SK-N-SH (cell line): ENCODE measurements at regions not wholly inside any gene's neighbourhood (a gene's known extent, or its start where the extent isn't known, plus 50 kb on each side); places are given as distances from the start of the nearest gene placed in this dataset.

Experiments
- CTCF ChIA-PET: fragments of 300-600, 350-600 bp; formaldehyde crosslinking; extraction: SDS; loops from one replicate; lab custom pipeline; 2021; lab: Yijun Ruan, JAX
- POLR2A ChIA-PET: fragments of 350-600 bp; sonication (Branson Sonifier 250); formaldehyde crosslinking; extraction: SDS; loops from one replicate; lab custom pipeline; 2020; ENCODE audit warnings: antibody characterized with exemption, inconsistent platforms; lab: Yijun Ruan, JAX
- DNase-seq: peaks from one replicate; pipeline ENCODE4 v3.0.0; 2012
- H2AFZ ChIP-seq: fragments of 200-600 bp; sonication (generic); 2 replicates; pipeline ENCODE4 v1.8.1; 2016; ENCODE audit warnings: antibody characterized with exemption, mild to moderate bottlenecking, low read depth
- H3F3A ChIP-seq: fragments of 200-600 bp; sonication (generic); replicated peaks from 2 replicates; pipeline ENCODE3; 2016; ENCODE audit warnings: antibody characterized with exemption, mild to moderate bottlenecking; ENCODE audit not compliant: insufficient read depth
- H3K27ac ChIP-seq, 2 experiments: fragments of 200-500 bp in 1 of 2; fragments of 200-600 bp in 1 of 2; sonication (Bioruptor generic) in 1 of 2; sonication (generic), shearing (Covaris generic) in 1 of 2; 2 replicates each; pipeline versions ENCODE4 v1.5.1 to v1.6.1; 2014 to 2016; ENCODE audit warnings: low read depth in 2 of 2, inconsistent platforms in 1 of 2, low read length in 1 of 2, mild to moderate bottlenecking in 1 of 2, mixed read lengths in 1 of 2
- H3K27me3 ChIP-seq: fragments of 200-600 bp; sonication (generic), shearing (Covaris generic); 2 replicates; pipeline ENCODE4 v1.6.1; 2016; ENCODE audit warnings: mixed run types; ENCODE audit not compliant: insufficient read depth
- H3K36me3 ChIP-seq, 2 experiments: fragments of 200-500 bp in 1 of 2; fragments of 200-600 bp in 1 of 2; sonication (Bioruptor generic) in 1 of 2; sonication (generic) in 1 of 2; replicated peaks in 1 of 2; 2 replicates each; pipeline versions ENCODE3 to v1.5.1; 2014 to 2016; ENCODE audit warnings: low read length in 1 of 2, mild to moderate bottlenecking in 1 of 2; ENCODE audit not compliant: insufficient read depth in 2 of 2, control insufficient read depth in 1 of 2
- H3K4me1 ChIP-seq, 2 experiments: fragments of 200-500 bp in 1 of 2; fragments of 200-600 bp in 1 of 2; sonication (Bioruptor generic) in 1 of 2; sonication (generic), shearing (Covaris generic) in 1 of 2; 2 replicates each; pipeline versions ENCODE4 v1.5.1 to v1.6.1; 2014 to 2016; ENCODE audit warnings: low read depth in 1 of 2, low read length in 1 of 2, mixed run types in 1 of 2; ENCODE audit not compliant: insufficient read depth in 2 of 2, control insufficient read depth in 1 of 2
- H3K4me2 ChIP-seq: fragments of 200-600 bp; sonication (generic), shearing (Covaris generic); 2 replicates; pipeline ENCODE4 v1.6.1; 2017; ENCODE audit warnings: mixed run types
- H3K4me3 ChIP-seq, 2 experiments: fragments of 200-500 bp in 1 of 2; fragments of 200-600 bp in 1 of 2; sonication (Bioruptor generic) in 1 of 2; sonication (generic), shearing (Covaris generic) in 1 of 2; 2 replicates each; pipeline versions ENCODE4 v1.5.1 to v1.8.1; 2014 to 2016; ENCODE audit warnings: low read depth in 2 of 2, inconsistent platforms in 1 of 2, low read length in 1 of 2, mild to moderate bottlenecking in 1 of 2, mixed read lengths in 1 of 2, moderate library complexity in 1 of 2
- H3K79me2 ChIP-seq: fragments of 200-600 bp; sonication (generic); 2 replicates; pipeline ENCODE4 v1.8.1; 2017; ENCODE audit warnings: mild to moderate bottlenecking; ENCODE audit not compliant: insufficient read depth
- H3K9ac ChIP-seq: fragments of 200-600 bp; sonication (generic); 2 replicates; pipeline ENCODE4 v1.6.1; 2017; ENCODE audit warnings: mixed run types
- H3K9me2 ChIP-seq: fragments of 200-600 bp; sonication (generic); 2 replicates; pipeline ENCODE4 v1.6.1; 2017; ENCODE audit warnings: mixed run types
- H3K9me3 ChIP-seq: fragments of 200-600 bp; sonication (generic); 2 replicates; pipeline ENCODE4 v1.6.1; 2017; ENCODE audit warnings: mixed run types, mild to moderate bottlenecking, moderate library complexity
- H4K20me1 ChIP-seq: fragments of 200-600 bp; sonication (generic); 2 replicates; pipeline ENCODE4 v1.6.1; 2017; ENCODE audit warnings: mild to moderate bottlenecking, mixed run types; ENCODE audit not compliant: insufficient read depth
- CTCF ChIP-seq: fragments of 200-600 bp; sonication (generic); IDR thresholded peaks from 2 replicates; pipeline ENCODE4 v1.6.1; 2017; ENCODE audit warnings: antibody characterized with exemption, mild to moderate bottlenecking, moderate library complexity
- ELF1 ChIP-seq: IDR thresholded peaks from 2 replicates; pipeline ENCODE4 v1.4.0; 2012
- EP300 ChIP-seq, 2 experiments: IDR thresholded peaks; 2 replicates each; pipeline versions ENCODE4 v1.4.0 to v1.6.1; 2012; ENCODE audit warnings: borderline replicate concordance in 1 of 2, low read depth in 1 of 2, low read length in 1 of 2
- FOSL2 ChIP-seq: IDR thresholded peaks from 2 replicates; pipeline ENCODE4 v1.4.0; 2012; ENCODE audit warnings: low read depth, mild to moderate bottlenecking, moderate library complexity, borderline replicate concordance
- FOXM1 ChIP-seq: IDR thresholded peaks from 2 replicates; pipeline ENCODE4 v1.4.0; 2012; ENCODE audit warnings: low read depth, mild to moderate bottlenecking
- GABPA ChIP-seq: IDR thresholded peaks from 2 replicates; pipeline ENCODE4 v1.4.0; 2012; ENCODE audit warnings: low read depth, mild to moderate bottlenecking
- GATA2 ChIP-seq: sonication (generic); formaldehyde crosslinking; IDR thresholded peaks from 2 replicates; pipeline ENCODE4 v1.5.0; 2020; ENCODE audit warnings: mild to moderate bottlenecking, missing genetic modification reagents
- JUND ChIP-seq: IDR thresholded peaks from 2 replicates; pipeline ENCODE4 v1.4.0; 2012
- MAX ChIP-seq: IDR thresholded peaks from 2 replicates; pipeline ENCODE4 v1.4.0; 2012; ENCODE audit warnings: low read depth
- MEF2A ChIP-seq: IDR thresholded peaks from 2 replicates; pipeline ENCODE4 v1.4.0; 2012; ENCODE audit warnings: low read depth, borderline replicate concordance
- NFIC ChIP-seq: IDR thresholded peaks from 2 replicates; pipeline ENCODE4 v1.4.0; 2012; ENCODE audit warnings: borderline replicate concordance
- PBX3 ChIP-seq: IDR thresholded peaks from 2 replicates; pipeline ENCODE4; 2012
- RAD21 ChIP-seq: IDR thresholded peaks from 2 replicates; pipeline ENCODE4 v1.6.1; 2012; ENCODE audit warnings: mild to moderate bottlenecking, low read length
- RCOR1 ChIP-seq: fragments of 150-350 bp; IDR thresholded peaks from 2 replicates; pipeline ENCODE4 v1.6.1; 2017; ENCODE audit warnings: antibody characterized with exemption, low read length
- REST ChIP-seq: IDR thresholded peaks from 2 replicates; pipeline ENCODE4 v1.6.1; 2012; ENCODE audit warnings: mild to moderate bottlenecking, low read depth, low read length, moderate library complexity
- RXRA ChIP-seq: IDR thresholded peaks from 2 replicates; pipeline ENCODE4 v1.4.0; 2012; ENCODE audit warnings: low read depth, mild to moderate bottlenecking, borderline replicate concordance
- SIN3A ChIP-seq: IDR thresholded peaks from 2 replicates; pipeline ENCODE4 v1.6.1; 2012; ENCODE audit warnings: low read depth, mild to moderate bottlenecking, low read length, moderate library complexity, borderline replicate concordance
- TCF12 ChIP-seq: IDR thresholded peaks from 2 replicates; pipeline ENCODE4 v1.4.0; 2012
- TEAD4 ChIP-seq: IDR thresholded peaks from 2 replicates; pipeline ENCODE4 v1.4.0; 2012; ENCODE audit warnings: mild to moderate bottlenecking, borderline replicate concordance; ENCODE audit not compliant: insufficient read depth
- YY1 ChIP-seq: IDR thresholded peaks from 2 replicates; pipeline ENCODE4 v1.4.0; 2012; ENCODE audit warnings: low read depth, mild to moderate bottlenecking
- WGBS: methylation state at CpG from one replicate; pipeline ENCODE4 v1.1.6; 2017; ENCODE audit warnings: low lambda C conversion rate; 5-methylcytosine and 5-hydroxymethylcytosine counted together
- TF ChIP-seq, protein P1 (sequence below): IDR thresholded peaks from 2 replicates; pipeline ENCODE4 v1.4.0; 2012; ENCODE audit warnings: low read depth, borderline replicate concordance
- TF ChIP-seq, protein P2 (sequence below): fragments of 150-350 bp; IDR thresholded peaks from 2 replicates; pipeline ENCODE4 v1.6.1; 2017; ENCODE audit warnings: antibody characterized with exemption, low read length, low read depth, borderline replicate concordance

GRCh38 chr13:50646070-50646469 lies 197.4 kb downstream of the DLEU7 start:
- Histone ChIP-seq H3F3A (peaks cover 16% of the 10 kb centered on the region), H3K4me1 (peaks cover 7 to 16% of the 10 kb centered on the region in 2 experiments), H4K20me1 (no peaks in the 10 kb centered on the region), H3K4me2 (0 out of 2 replicates have a peak overlapping the region, but pooled peaks have one; percentile 22), H3K9ac (peak overlapping the region; percentile 0; the same call in 1 of the 2 replicates), H3K27ac (peak overlapping the region; percentile 75 to 85; a peak in 3 of 4 replicates), H3K27me3 (no peaks in the 10 kb centered on the region), H3K4me3 (no peak overlapping the region), H3K9me3 (no peaks in the 10 kb centered on the region), H3K36me3 (no peaks in the 10 kb centered on the region), H2AFZ (no peak overlapping the region), H3K9me2 (no peaks in the 10 kb centered on the region), H3K79me2 (no peaks in the 10 kb centered on the region)
- DNase-seq, result no peak
- 22% methylated on average over 3 of the region's 3 CpGs for WGBS
- POLR2A ChIA-PET, result no interaction called here
- CTCF ChIA-PET, result interaction anchor here (1.0 kb wide), 1 partner anchor 24 kb away, joined by 4 read pairs; no protein-coding TSS in a partner anchor
- TF ChIP-seq TCF12 (peak; percentile 36; the same call in 1 of the 2 replicates), RCOR1 (no peak), TEAD4 (no peak), RXRA (no peak), ELF1 (no peak), FOSL2 (peak; percentile 25; the same call in 1 of the 2 replicates), JUND (0 out of 2 replicates have a peak, but pooled peaks have one; percentile 1), RAD21 (no peak)
- TF ChIP-seq, protein P1, sequence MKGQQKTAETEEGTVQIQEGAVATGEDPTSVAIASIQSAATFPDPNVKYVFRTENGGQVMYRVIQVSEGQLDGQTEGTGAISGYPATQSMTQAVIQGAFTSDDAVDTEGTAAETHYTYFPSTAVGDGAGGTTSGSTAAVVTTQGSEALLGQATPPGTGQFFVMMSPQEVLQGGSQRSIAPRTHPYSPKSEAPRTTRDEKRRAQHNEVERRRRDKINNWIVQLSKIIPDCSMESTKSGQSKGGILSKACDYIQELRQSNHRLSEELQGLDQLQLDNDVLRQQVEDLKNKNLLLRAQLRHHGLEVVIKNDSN, result no peak
- TF ChIP-seq, protein P2, sequence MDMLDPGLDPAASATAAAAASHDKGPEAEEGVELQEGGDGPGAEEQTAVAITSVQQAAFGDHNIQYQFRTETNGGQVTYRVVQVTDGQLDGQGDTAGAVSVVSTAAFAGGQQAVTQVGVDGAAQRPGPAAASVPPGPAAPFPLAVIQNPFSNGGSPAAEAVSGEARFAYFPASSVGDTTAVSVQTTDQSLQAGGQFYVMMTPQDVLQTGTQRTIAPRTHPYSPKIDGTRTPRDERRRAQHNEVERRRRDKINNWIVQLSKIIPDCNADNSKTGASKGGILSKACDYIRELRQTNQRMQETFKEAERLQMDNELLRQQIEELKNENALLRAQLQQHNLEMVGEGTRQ, result no peak

GRCh38 chr13:50649211-50649610 lies 194.3 kb downstream of the DLEU7 start:
- WGBS, result 72% methylated on average over 5 of the region's 5 CpGs
- ChIA-PET POLR2A (no interaction called here), CTCF (no interaction called here)
- H3K4me2 ChIP-seq, result no peak overlapping the region
- no peak overlapping the region for H3K9ac ChIP-seq
- H4K20me1 ChIP-seq, result no peaks in the 10 kb centered on the region
- H2AFZ ChIP-seq, result no peak overlapping the region
- no peaks in the 10 kb centered on the region for H3K36me3 ChIP-seq
- no peaks in the 10 kb centered on the region for H3K9me2 ChIP-seq
- H3F3A ChIP-seq, result peaks cover 16% of the 10 kb centered on the region
- no peaks in the 10 kb centered on the region for H3K9me3 ChIP-seq
- H3K27ac ChIP-seq, result no peak overlapping the region
- no peak for DNase-seq
- no peaks in the 10 kb centered on the region for H3K79me2 ChIP-seq
- no peak overlapping the region for H3K4me3 ChIP-seq
- no peaks in the 10 kb centered on the region for H3K27me3 ChIP-seq
- H3K4me1 ChIP-seq, result peaks cover 10 to 16% of the 10 kb centered on the region in 2 experiments
- no peak for TF ChIP-seq REST
- no peak for TF ChIP-seq ELF1
- TF ChIP-seq EP300 (IDR thresholded peaks at IDR 0.05; ENCODE audit: borderline replicate concordance in 1 of 2, low read depth in 1 of 2, low read length in 1 of 2), result no peak
- no peak for TF ChIP-seq MEF2A
- no peak for TF ChIP-seq FOXM1
- TF ChIP-seq MAX, result no peak
- no peak for TF ChIP-seq TCF12
- TF ChIP-seq SIN3A, result no peak
- no peak for TF ChIP-seq RAD21
- no peak for TF ChIP-seq YY1
- no peak for TF ChIP-seq CTCF
- TF ChIP-seq NFIC, result no peak
- TF ChIP-seq GATA2 (CRISPR knock-in tag), result no peak
- TF ChIP-seq PBX3, result no peak
- TF ChIP-seq GABPA, result no peak
